ENCODE measurements at regions not wholly inside any gene's neighbourhood (a gene's known extent, or its start where the extent isn't known, plus 50 kb on each side); places are given as distances from the start of the nearest gene placed in this dataset.

- H2BK15ac ChIP-seq (ENCODE audit: low read depth, low read length), result no peak overlapping the region
- BruUV-seq (replicated peaks), result no TSS peak
- no peak overlapping the region for H3K4me2 ChIP-seq (ENCODE audit: low read depth, low read length)
- H3K14ac ChIP-seq (replicated peaks; ENCODE audit: low read depth, low read length), result no peak overlapping the region
- H3K4me3 ChIP-seq (ENCODE audit: insufficient read depth, low read depth, low read length), result no peak overlapping the region
- WGBS, 2 experiments (ENCODE audit: extremely low coverage in 2 of 2, insufficient read length in 1 of 2), result no CpG with 5 or more reads among the region's 3 CpGs
- ChIA-PET POLR2A (ENCODE audit: unreplicated experiment) (no interaction called here), CTCF (no interaction called here)
- H2BK5ac ChIP-seq (ENCODE audit: low read depth, low read length, poor library complexity, severe bottlenecking), result no peak overlapping the region
- H4K8ac ChIP-seq (ENCODE audit: low read depth in 2 of 2, low read length in 2 of 2), result no peak overlapping the region
- in situ Hi-C loops (cut with MboI; ENCODE audit: low sequenced_read_pairs), result no loop called here
- H3K27ac ChIP-seq (ENCODE audit: insufficient read depth, low read length), result no peak overlapping the region
- no peaks in the 10 kb centered on the region for H3K4me1 ChIP-seq (ENCODE audit: control insufficient read depth, insufficient read depth, low read length)
- H2BK120ac ChIP-seq (ENCODE audit: low read depth, low read length), result no peak overlapping the region
- H2BK20ac ChIP-seq (ENCODE audit: low read depth, low read length), result no peak overlapping the region
- ATAC-seq (ENCODE audit: low read depth) (no peak), DNase-seq (no peak)
- H3K9me3 ChIP-seq (ENCODE audit: control insufficient read depth, insufficient read depth, low read length), result no peaks in the 10 kb centered on the region; the same call in 1 of the 2 replicates
- no peaks in the 10 kb centered on the region for H4K20me1 ChIP-seq (ENCODE audit: insufficient read depth, low read length)
- TF ChIP-seq RAD21 (IDR thresholded peaks at IDR 0.05; ENCODE audit: low read length) (no peak), MAFK (IDR thresholded peaks at IDR 0.05; ENCODE audit: low read depth, low read length) (no peak), RFX5 (IDR thresholded peaks at IDR 0.05; ENCODE audit: low read depth, low read length) (no peak), MAZ (IDR thresholded peaks at IDR 0.05; ENCODE audit: borderline replicate concordance, low read depth, low read length) (no peak), MXI1 (IDR thresholded peaks at IDR 0.05; ENCODE audit: borderline replicate concordance, low read depth, low read length) (no peak), SMC3 (IDR thresholded peaks at IDR 0.05; ENCODE audit: low read depth, low read length) (no peak), CHD1 (IDR thresholded peaks at IDR 0.05; ENCODE audit: low read depth, low read length) (no peak), CEBPB (IDR thresholded peaks at IDR 0.05; ENCODE audit: low read depth, low read length) (no peak), FOS (IDR thresholded peaks at IDR 0.05; ENCODE audit: low read depth, low read length) (no peak), BHLHE40 (IDR thresholded peaks at IDR 0.05; ENCODE audit: low read depth, low read length) (no peak), RCOR1 (IDR thresholded peaks at IDR 0.05; ENCODE audit: insufficient replicate concordance, low read length) (no peak), USF2 (IDR thresholded peaks at IDR 0.05; ENCODE audit: low read depth, low read length) (no peak), NFE2L2 (IDR thresholded peaks at IDR 0.05; ENCODE audit: low read depth, low read length) (no peak), ELK1 (IDR thresholded peaks at IDR 0.05; ENCODE audit: borderline replicate concordance, low read depth, low read length) (no peak), CTCF (conservative IDR thresholded peaks at IDR 0.05; ENCODE audit: low read depth, low read length) (no peak), POLR2A (IDR thresholded peaks at IDR 0.05; ENCODE audit: low read depth, low read length) (no peak)
- no peak overlapping the region for H3K23ac ChIP-seq (ENCODE audit: low read depth, low read length)
- H3K36me3 ChIP-seq (ENCODE audit: control insufficient read depth, insufficient read depth, low read length), result no peaks in the 10 kb centered on the region
- intact Hi-C loops (cut with micrococcal nuclease), result no loop called here
- H3K4ac ChIP-seq (ENCODE audit: low read depth, low read length), result no peak overlapping the region
- no peak overlapping the region for H4K91ac ChIP-seq (ENCODE audit: insufficient read depth, low read depth, low read length)
- no peaks in the 10 kb centered on the region for H3K27me3 ChIP-seq (ENCODE audit: control insufficient read depth, insufficient read depth, low read length)
- dilution Hi-C loops (cut with HindIII; ENCODE audit: low sequenced_read_pairs, unreplicated experiment), result no loop called here
- H3K79me1 ChIP-seq (ENCODE audit: low read depth in 1 of 2, low read length in 2 of 2), result no peaks in the 10 kb centered on the region
- no peak overlapping the region for H3K56ac ChIP-seq (ENCODE audit: extremely low read depth, insufficient read depth, low read length)
- no peaks in the 10 kb centered on the region for H3K9me1 ChIP-seq (ENCODE audit: insufficient read depth, low read length)
- no peak overlapping the region for H4K5ac ChIP-seq (ENCODE audit: low read depth, low read length)
- no peak overlapping the region for H2AK5ac ChIP-seq (ENCODE audit: low read depth, low read length)
- H3K9ac ChIP-seq (ENCODE audit: low read depth, low read length), result no peak overlapping the region
- H3K18ac ChIP-seq (ENCODE audit: low read depth, low read length), result no peak overlapping the region
- no peak overlapping the region for H2AFZ ChIP-seq (replicated peaks; ENCODE audit: low read length, poor library complexity)
- no peak overlapping the region for H2AK9ac ChIP-seq (replicated peaks; ENCODE audit: low read depth, low read length, poor library complexity)
Observed at GRCh38 chr3:20250314-20250713, 64.3 kb upstream of the SGO1 start.
